ENCODE measurements at regions not wholly inside any gene's neighbourhood (a gene's known extent, or its start where the extent isn't known, plus 50 kb on each side); places are given as distances from the start of the nearest gene placed in this dataset.

GRCh38 chr11:31967404-31968130 lies 123.3 kb upstream of the RCN1 start:
- Histone ChIP-seq H3K4me1 (ENCODE audit: control insufficient read depth, extremely low read depth, insufficient read depth, low read length) (peaks cover 4% of the 10 kb centered on the region), H3K36me3 (ENCODE audit: control insufficient read depth in 2 of 2, extremely low read depth in 1 of 2, insufficient read depth in 2 of 2, low read length in 2 of 2) (no peaks in the 10 kb centered on the region), H3K4me3 (ENCODE audit: control insufficient read depth in 2 of 3, extremely low read depth in 1 of 3, insufficient read depth in 2 of 3, low read depth in 1 of 3, low read length in 3 of 3) (no peak overlapping the region), H3K27me3 (ENCODE audit: control insufficient read depth, extremely low read depth, insufficient read depth, low read length) (peaks cover 5% of the 10 kb centered on the region), H3K27ac (ENCODE audit: control insufficient read depth, insufficient read depth, low read length) (no peak overlapping the region), H3K9ac (ENCODE audit: control insufficient read depth, extremely low read depth, insufficient read depth, low read length) (no peak overlapping the region), H3K9me3 (ENCODE audit: control insufficient read depth, low read depth, low read length) (no peaks in the 10 kb centered on the region), H3K79me2 (ENCODE audit: control insufficient read depth, insufficient read depth, low read length) (no peaks in the 10 kb centered on the region), H3K9me1 (ENCODE audit: control insufficient read depth, extremely low read depth, insufficient read depth, low read length) (no peaks in the 10 kb centered on the region), H2AFZ (ENCODE audit: control insufficient read depth, low read length) (no peak overlapping the region), H3K4me2 (ENCODE audit: control insufficient read depth, extremely low read depth, insufficient read depth, low read depth, low read length) (no peak overlapping the region), H4K20me1 (ENCODE audit: control insufficient read depth, extremely low read depth, insufficient read depth, low read length) (no peaks in the 10 kb centered on the region)
- dilution Hi-C loops (cut with MboI; ENCODE audit: extremely low pct_ligation_motif_present, low sequenced_read_pairs), result no loop called here
- DNase-seq (ENCODE audit: low read depth, low spot score) (no peak), FAIRE-seq (no peak)
- TF ChIP-seq EZH2 (IDR thresholded peaks at IDR 0.05; ENCODE audit: low read length) (no peak), CTCF (optimal IDR thresholded peaks at IDR 0.05 in 1 of 3, IDR thresholded peaks at IDR 0.05 in 1 of 3, conservative IDR thresholded peaks at IDR 0.05 in 1 of 3; ENCODE audit: extremely low read depth in 1 of 3, insufficient read depth in 2 of 3, low read length in 3 of 3) (no peak)

GRCh38 chr11:31966846-31967245 lies 124.0 kb upstream of the RCN1 start:
- Histone ChIP-seq H3K36me3 (ENCODE audit: control insufficient read depth in 2 of 2, extremely low read depth in 1 of 2, insufficient read depth in 2 of 2, low read length in 2 of 2) (no peaks in the 10 kb centered on the region), H3K79me2 (ENCODE audit: control insufficient read depth, insufficient read depth, low read length) (no peaks in the 10 kb centered on the region), H3K27ac (ENCODE audit: control insufficient read depth, insufficient read depth, low read length) (no peak overlapping the region), H3K9me1 (ENCODE audit: control insufficient read depth, extremely low read depth, insufficient read depth, low read length) (no peaks in the 10 kb centered on the region), H3K9ac (ENCODE audit: control insufficient read depth, extremely low read depth, insufficient read depth, low read length) (no peak overlapping the region), H3K4me2 (ENCODE audit: control insufficient read depth, extremely low read depth, insufficient read depth, low read depth, low read length) (no peak overlapping the region), H3K4me1 (ENCODE audit: control insufficient read depth, extremely low read depth, insufficient read depth, low read length) (peaks cover 4% of the 10 kb centered on the region), H3K9me3 (ENCODE audit: control insufficient read depth, low read depth, low read length) (no peaks in the 10 kb centered on the region), H4K20me1 (ENCODE audit: control insufficient read depth, extremely low read depth, insufficient read depth, low read length) (no peaks in the 10 kb centered on the region), H3K27me3 (ENCODE audit: control insufficient read depth, extremely low read depth, insufficient read depth, low read length) (peaks cover 5% of the 10 kb centered on the region), H3K4me3 (ENCODE audit: control insufficient read depth in 2 of 3, extremely low read depth in 1 of 3, insufficient read depth in 2 of 3, low read depth in 1 of 3, low read length in 3 of 3) (no peak overlapping the region), H2AFZ (ENCODE audit: control insufficient read depth, low read length) (no peak overlapping the region)
- TF ChIP-seq CTCF (optimal IDR thresholded peaks at IDR 0.05 in 1 of 3, IDR thresholded peaks at IDR 0.05 in 1 of 3, conservative IDR thresholded peaks at IDR 0.05 in 1 of 3; ENCODE audit: extremely low read depth in 1 of 3, insufficient read depth in 2 of 3, low read length in 3 of 3) (no peak), EZH2 (IDR thresholded peaks at IDR 0.05; ENCODE audit: low read length) (no peak)
- no peak for FAIRE-seq
- dilution Hi-C loops (cut with MboI; ENCODE audit: extremely low pct_ligation_motif_present, low sequenced_read_pairs), result no loop called here
- no peak for DNase-seq (ENCODE audit: low read depth, low spot score)
